OCI-LY1 (cell line): ENCODE measurements at regions not wholly inside any gene's neighbourhood (a gene's known extent, or its start where the extent isn't known, plus 50 kb on each side); places are given as distances from the start of the nearest gene placed in this dataset.

Experiments
- H2AFZ ChIP-seq: fragments of 200-600 bp; sonication (generic), shearing (Covaris generic); 2 replicates; pipeline ENCODE4 v1.6.0; 2014; ENCODE audit warnings: antibody characterized with exemption, mild to moderate bottlenecking, low read length
- H3F3A ChIP-seq: fragments of 200-600 bp; sonication (generic), shearing (Covaris generic); 2 replicates; pipeline ENCODE4 v1.6.0; 2014; ENCODE audit warnings: mild to moderate bottlenecking, antibody characterized with exemption, low read length, moderate library complexity; ENCODE audit not compliant: insufficient read depth
- H3K27ac ChIP-seq: fragments of 200-600 bp; sonication (generic); 2 replicates; pipeline ENCODE4 v1.5.1; 2014; ENCODE audit warnings: low read length, mixed run types, mild to moderate bottlenecking, low read depth; ENCODE audit not compliant: poor library complexity, severe bottlenecking
- H3K27me3 ChIP-seq: fragments of 200-600 bp; sonication (generic); 2 replicates; pipeline ENCODE4 v1.6.0; 2014; ENCODE audit warnings: antibody characterized with exemption, mild to moderate bottlenecking, low read length, moderate library complexity; ENCODE audit not compliant: insufficient read depth
- H3K36me3 ChIP-seq: fragments of 200-600 bp; sonication (generic); 2 replicates; pipeline ENCODE4 v1.6.1; 2014; ENCODE audit warnings: mild to moderate bottlenecking, antibody characterized with exemption, low read length, moderate library complexity, mixed read lengths; ENCODE audit not compliant: insufficient read depth
- H3K4me1 ChIP-seq: fragments of 200-600 bp; sonication (generic); 2 replicates; pipeline ENCODE4 v1.5.1; 2014; ENCODE audit warnings: mild to moderate bottlenecking, low read length, moderate library complexity; ENCODE audit not compliant: insufficient read depth, severe bottlenecking
- H3K4me2 ChIP-seq: fragments of 200-600 bp; sonication (generic), shearing (Covaris generic); 2 replicates; pipeline ENCODE4 v1.6.1; 2014; ENCODE audit warnings: low read length
- H3K4me3 ChIP-seq: fragments of 200-600 bp; sonication (generic); 2 replicates; pipeline ENCODE4 v1.5.1; 2014; ENCODE audit warnings: low read length, low read depth, mild to moderate bottlenecking, mixed read lengths; ENCODE audit not compliant: poor library complexity, severe bottlenecking
- H3K79me2 ChIP-seq: fragments of 200-600 bp; shearing (Covaris generic); 2 replicates; pipeline ENCODE4 v1.6.1; 2016; ENCODE audit warnings: mixed run types, low read length, mixed read lengths; ENCODE audit not compliant: insufficient read depth
- H3K9ac ChIP-seq: fragments of 200-600 bp; sonication (generic), shearing (Covaris generic); 2 replicates; pipeline ENCODE4 v1.6.1; 2014; ENCODE audit warnings: mild to moderate bottlenecking, low read length, mixed read lengths
- H3K9me2 ChIP-seq: fragments of 200-600 bp; sonication (generic), shearing (Covaris generic); 2 replicates; pipeline ENCODE4 v1.6.1; 2014; ENCODE audit warnings: low read depth, mild to moderate bottlenecking, low read length, mixed read lengths
- H3K9me3 ChIP-seq: fragments of 200-600 bp; shearing (Covaris generic); 2 replicates; pipeline ENCODE4 v1.6.1; 2014; ENCODE audit warnings: low read length, mixed read lengths
- H4K20me1 ChIP-seq: fragments of 200-600 bp; sonication (generic), shearing (Covaris generic); 2 replicates; pipeline ENCODE4 v1.6.0; 2016; ENCODE audit warnings: mild to moderate bottlenecking, low read length; ENCODE audit not compliant: insufficient read depth
- CTCF ChIP-seq: fragments of 200-600 bp; sonication (generic), shearing (Covaris generic); IDR thresholded peaks from 2 replicates; pipeline ENCODE4 v1.5.1; 2017; ENCODE audit warnings: mild to moderate bottlenecking, antibody characterized with exemption, low read length, moderate library complexity, mixed read lengths
- EZH2 ChIP-seq: fragments of 200-600 bp; sonication (generic), shearing (Covaris generic); IDR thresholded peaks from 2 replicates; pipeline ENCODE4 v1.8.0; 2017; ENCODE audit warnings: borderline replicate concordance, mixed run types, mild to moderate bottlenecking, antibody characterized with exemption, low read length, moderate library complexity, mixed read lengths

- no peak overlapping the region for H3K9ac ChIP-seq
- H3K9me3 ChIP-seq: no peaks in the 10 kb centered on the region
Observed at GRCh38 chr9:82784589-82784988, 278.4 kb downstream of the RASEF start.

GRCh38 chr9:82789155-82789824 lies 273.7 kb downstream of the RASEF start:
- no peaks in the 10 kb centered on the region for H3K4me1 ChIP-seq
- H3K9ac ChIP-seq: no peak overlapping the region
- no peak for TF ChIP-seq EZH2
- TF ChIP-seq CTCF: no peak
- no peaks in the 10 kb centered on the region for H3K36me3 ChIP-seq
- no peaks in the 10 kb centered on the region for H3K9me3 ChIP-seq
- H3K9me2 ChIP-seq: no peaks in the 10 kb centered on the region
- no peaks in the 10 kb centered on the region for H4K20me1 ChIP-seq
- no peak overlapping the region for H3K4me2 ChIP-seq
- H3K27me3 ChIP-seq: 0 out of 2 replicates have a peak, but pooled peaks cover 5% of the 10 kb centered on the region
- no peak overlapping the region for H3K4me3 ChIP-seq
- no peak overlapping the region for H2AFZ ChIP-seq
- no peak overlapping the region for H3K27ac ChIP-seq
- H3F3A ChIP-seq: no peaks in the 10 kb centered on the region
- no peaks in the 10 kb centered on the region for H3K79me2 ChIP-seq

More at GRCh38 chr9:82784589-82784988, 278.4 kb downstream of the RASEF start:
- no peaks in the 10 kb centered on the region for H4K20me1 ChIP-seq
- H3K4me1 ChIP-seq: no peaks in the 10 kb centered on the region
- no peak overlapping the region for H2AFZ ChIP-seq
- H3K9me2 ChIP-seq: no peaks in the 10 kb centered on the region
- no peaks in the 10 kb centered on the region for H3F3A ChIP-seq
- H3K4me3 ChIP-seq: no peak overlapping the region
- no peaks in the 10 kb centered on the region for H3K36me3 ChIP-seq
- no peak overlapping the region for H3K4me2 ChIP-seq
- 0 out of 2 replicates have a peak, but pooled peaks cover 5% of the 10 kb centered on the region for H3K27me3 ChIP-seq
- H3K79me2 ChIP-seq: no peaks in the 10 kb centered on the region
- TF ChIP-seq CTCF (no peak), EZH2 (no peak)
- H3K27ac ChIP-seq: no peak overlapping the region

- Histone ChIP-seq H3K4me1 (no peaks in the 10 kb centered on the region), H3K9me2 (no peaks in the 10 kb centered on the region), H3K9ac (no peak overlapping the region), H4K20me1 (no peaks in the 10 kb centered on the region), H3K27ac (no peak overlapping the region), H3K79me2 (no peaks in the 10 kb centered on the region), H3K4me3 (no peak overlapping the region), H2AFZ (no peak overlapping the region), H3K4me2 (no peak overlapping the region), H3K9me3 (no peaks in the 10 kb centered on the region), H3K36me3 (no peaks in the 10 kb centered on the region), H3K27me3 (no peaks in the 10 kb centered on the region), H3F3A (no peaks in the 10 kb centered on the region)
- TF ChIP-seq EZH2 (no peak), CTCF (no peak)
Observed at GRCh38 chr9:82790875-82791274, 272.1 kb downstream of the RASEF start.
